SHP77 treated with DMSO at 0.1 percent for 48 hours (cell line): ENCODE measurements at regions not wholly inside any gene's neighbourhood (a gene's known extent, or its start where the extent isn't known, plus 50 kb on each side); places are given as distances from the start of the nearest gene placed in this dataset.

Experiments used
- DNase-seq: peaks from one replicate; lab custom pipeline; 2025; lab: John Stamatoyannopoulos, UW

GRCh38 chrX:8869812-8870211, 68.6 kb upstream of the FAM9A start:
- DNase-seq, result no peak

- DNase-seq, result no peak
Observed at GRCh38 chrX:8868906-8869305, 67.7 kb upstream of the FAM9A start.

GRCh38 chrX:8868070-8868773, 67.0 kb upstream of the FAM9A start:
- DNase-seq, result no peak

- DNase-seq, result no peak
Observed at GRCh38 chrX:8867406-8867805, 66.2 kb upstream of the FAM9A start.

GRCh38 chrX:8864161-8864560, 63.0 kb upstream of the FAM9A start:
- no peak for DNase-seq

GRCh38 chrX:8861908-8862307, 60.7 kb upstream of the FAM9A start:
- DNase-seq, result no peak

- DNase-seq, result no peak
Observed at GRCh38 chrX:8851231-8851886, 50.2 kb upstream of the FAM9A start.
